HUES64 (cell line): ENCODE measurements at regions not wholly inside any gene's neighbourhood (a gene's known extent, or its start where the extent isn't known, plus 50 kb on each side); places are given as distances from the start of the nearest gene placed in this dataset.

Experiments
- H3K27ac ChIP-seq: 2 replicates; pipeline ENCODE4 v1.7.0; 2013; ENCODE audit warnings: low read depth, low read length, inconsistent platforms
- H3K27me3 ChIP-seq: 2 replicates; pipeline ENCODE4 v1.6.1; 2013; ENCODE audit warnings: mild to moderate bottlenecking, low read length; ENCODE audit not compliant: insufficient read depth
- H3K36me3 ChIP-seq: 2 replicates; pipeline ENCODE4 v1.6.1; 2013; ENCODE audit warnings: mild to moderate bottlenecking, low read length; ENCODE audit not compliant: insufficient read depth
- H3K4me1 ChIP-seq: 2 replicates; pipeline ENCODE4 v1.6.1; 2013; ENCODE audit warnings: mild to moderate bottlenecking, low read length, moderate library complexity; ENCODE audit not compliant: insufficient read depth
- H3K4me3 ChIP-seq: 2 replicates; pipeline ENCODE4 v1.5.1; 2013; ENCODE audit warnings: mild to moderate bottlenecking, low read length, moderate library complexity
- H3K9ac ChIP-seq: 2 replicates; pipeline ENCODE4 v1.6.1; 2013; ENCODE audit warnings: mild to moderate bottlenecking, low read depth, low read length
- H3K9me3 ChIP-seq: 2 replicates; pipeline ENCODE4 v1.6.1; 2013; ENCODE audit warnings: low read depth, low read length; ENCODE audit not compliant: insufficient read depth
- WGBS: fragments of 150-250, 120-280 bp; methylation state at CpG from one replicate; pipeline ENCODE4 v1.1.7; 2013; ENCODE audit warnings: missing lambda C conversion rate; 5-methylcytosine and 5-hydroxymethylcytosine counted together

GRCh38 chr4:64216741-64217140, 192.5 kb downstream of the TECRL start:
- H3K27ac ChIP-seq = no peak overlapping the region
- WGBS = no CpG with 5 or more reads among the region's 1 CpG
- H3K4me3 ChIP-seq = no peak overlapping the region
- no peaks in the 10 kb centered on the region for H3K4me1 ChIP-seq
- no peaks in the 10 kb centered on the region for H3K36me3 ChIP-seq
- no peaks in the 10 kb centered on the region for H3K27me3 ChIP-seq
- no peaks in the 10 kb centered on the region for H3K9me3 ChIP-seq
- no peak overlapping the region for H3K9ac ChIP-seq

- Histone ChIP-seq H3K4me1 (0 out of 2 replicates have a peak, but pooled peaks cover 3% of the 10 kb centered on the region), H3K9ac (no peak overlapping the region), H3K36me3 (no peaks in the 10 kb centered on the region), H3K4me3 (no peak overlapping the region), H3K27me3 (no peaks in the 10 kb centered on the region), H3K27ac (no peak overlapping the region), H3K9me3 (peaks cover 18% of the 10 kb centered on the region)
- WGBS = 94% methylated on average over 3 of the region's 3 CpGs
Observed at GRCh38 chr4:64205376-64205775, 203.9 kb downstream of the TECRL start.

- 93% methylated on average over 2 of the region's 2 CpGs for WGBS
- Histone ChIP-seq H3K27ac (no peak overlapping the region), H3K9me3 (no peaks in the 10 kb centered on the region), H3K4me3 (no peak overlapping the region), H3K9ac (no peak overlapping the region), H3K36me3 (no peaks in the 10 kb centered on the region), H3K27me3 (no peaks in the 10 kb centered on the region), H3K4me1 (peaks cover 12% of the 10 kb centered on the region)
Observed at GRCh38 chr4:64200001-64200555, 209.2 kb downstream of the TECRL start.

GRCh38 chr4:64195582-64195981, 213.7 kb downstream of the TECRL start:
- Histone ChIP-seq H3K36me3 (no peaks in the 10 kb centered on the region), H3K9me3 (no peaks in the 10 kb centered on the region)
- no CpG with 5 or more reads among the region's 1 CpG for WGBS

GRCh38 chr4:64192731-64193412, 216.4 kb downstream of the TECRL start:
- Histone ChIP-seq H3K36me3 (no peaks in the 10 kb centered on the region), H3K9me3 (no peaks in the 10 kb centered on the region), H3K27me3 (no peaks in the 10 kb centered on the region), H3K9ac (no peak overlapping the region), H3K27ac (no peak overlapping the region), H3K4me1 (peaks cover 9% of the 10 kb centered on the region), H3K4me3 (no peak overlapping the region)
- 100% methylated on average over 3 of the region's 3 CpGs for WGBS

More at GRCh38 chr4:64195582-64195981, 213.7 kb downstream of the TECRL start:
- Histone ChIP-seq H3K4me3 (no peak overlapping the region), H3K4me1 (peaks cover 9% of the 10 kb centered on the region), H3K9ac (no peak overlapping the region), H3K27me3 (no peaks in the 10 kb centered on the region), H3K27ac (no peak overlapping the region)

- H3K27ac ChIP-seq = no peak overlapping the region
- no peak overlapping the region for H3K9ac ChIP-seq
- H3K4me1 ChIP-seq = no peaks in the 10 kb centered on the region
- H3K9me3 ChIP-seq = no peaks in the 10 kb centered on the region
- H3K36me3 ChIP-seq = no peaks in the 10 kb centered on the region
- 95% methylated on average over 14 of the region's 14 CpGs for WGBS
- H3K4me3 ChIP-seq = no peak overlapping the region
- no peaks in the 10 kb centered on the region for H3K27me3 ChIP-seq
Observed at GRCh38 chr4:64174247-64174882, 234.9 kb downstream of the TECRL start.

- 96% methylated on average over 3 of the region's 3 CpGs for WGBS
- H3K27ac ChIP-seq = no peak overlapping the region
- no peaks in the 10 kb centered on the region for H3K9me3 ChIP-seq
- no peak overlapping the region for H3K9ac ChIP-seq
- H3K27me3 ChIP-seq = no peaks in the 10 kb centered on the region
- no peaks in the 10 kb centered on the region for H3K36me3 ChIP-seq
- H3K4me1 ChIP-seq = no peaks in the 10 kb centered on the region
- no peak overlapping the region for H3K4me3 ChIP-seq
Observed at GRCh38 chr4:64166365-64166764, 242.9 kb downstream of the TECRL start.

GRCh38 chr4:64158648-64159326, 250.5 kb downstream of the TECRL start:
- WGBS = 60% methylated on average over 6 of the region's 7 CpGs
- Histone ChIP-seq H3K27me3 (no peaks in the 10 kb centered on the region), H3K4me1 (no peaks in the 10 kb centered on the region), H3K36me3 (no peaks in the 10 kb centered on the region), H3K9ac (no peak overlapping the region), H3K9me3 (peaks cover 16% of the 10 kb centered on the region; the same call in 1 of the 2 replicates), H3K27ac (no peak overlapping the region), H3K4me3 (no peak overlapping the region)

- no peaks in the 10 kb centered on the region for H3K27me3 ChIP-seq
- peaks cover 16% of the 10 kb centered on the region; the same call in 1 of the 2 replicates for H3K9me3 ChIP-seq
- no peak overlapping the region for H3K4me3 ChIP-seq
- H3K4me1 ChIP-seq = no peaks in the 10 kb centered on the region
- WGBS = 95% methylated on average over 2 of the region's 2 CpGs
- H3K27ac ChIP-seq = no peak overlapping the region
- no peaks in the 10 kb centered on the region for H3K36me3 ChIP-seq
- no peak overlapping the region for H3K9ac ChIP-seq
Observed at GRCh38 chr4:64157397-64157796, 251.9 kb downstream of the TECRL start.

- Histone ChIP-seq H3K36me3 (no peaks in the 10 kb centered on the region), H3K27me3 (no peaks in the 10 kb centered on the region), H3K9me3 (peaks cover 16% of the 10 kb centered on the region; the same call in 1 of the 2 replicates), H3K4me1 (no peaks in the 10 kb centered on the region), H3K9ac (no peak overlapping the region), H3K4me3 (no peak overlapping the region), H3K27ac (no peak overlapping the region)
Observed at GRCh38 chr4:64156253-64156652, 253.0 kb downstream of the TECRL start.

GRCh38 chr4:64146030-64146429, 263.2 kb downstream of the TECRL start:
- H3K36me3 ChIP-seq = no peaks in the 10 kb centered on the region
- no peak overlapping the region for H3K9ac ChIP-seq
- peaks cover 18% of the 10 kb centered on the region for H3K9me3 ChIP-seq
- no peaks in the 10 kb centered on the region for H3K27me3 ChIP-seq
- no peaks in the 10 kb centered on the region for H3K4me1 ChIP-seq
- H3K27ac ChIP-seq = no peak overlapping the region
- 97% methylated on average over 3 of the region's 3 CpGs for WGBS
- H3K4me3 ChIP-seq = no peak overlapping the region
